ENCODE measurements at regions not wholly inside any gene's neighbourhood (a gene's known extent, or its start where the extent isn't known, plus 50 kb on each side); places are given as distances from the start of the nearest gene placed in this dataset.

DNA sequence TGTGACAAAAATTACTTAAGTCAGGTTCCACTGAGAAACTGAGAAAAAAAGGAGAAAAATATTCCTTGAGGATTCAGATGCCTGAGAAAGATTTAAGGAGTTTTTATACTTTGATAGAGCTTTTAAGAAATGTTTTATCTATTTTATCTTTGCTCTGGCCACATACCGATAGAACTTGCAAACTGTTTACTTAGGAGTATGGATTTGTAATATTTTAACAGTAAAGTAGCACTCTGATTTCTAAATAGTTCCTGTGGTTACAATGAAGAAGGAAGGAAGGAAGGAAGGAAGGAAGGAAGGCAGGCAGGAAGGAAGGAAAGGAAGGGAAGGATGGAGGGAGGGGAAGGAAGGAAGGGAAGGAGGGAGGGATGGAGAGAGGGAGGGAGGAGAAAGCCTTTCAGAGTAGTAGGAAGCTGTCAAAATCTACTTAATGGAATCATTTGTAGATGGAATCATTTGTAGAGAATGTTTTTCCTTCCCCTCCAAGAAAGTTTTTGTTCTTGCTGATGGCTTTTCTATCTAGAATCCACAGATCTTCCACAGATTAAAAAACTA is 489.0 kb upstream of the ANKRD30A start:
- DNase-seq (ENCODE audit: low spot score): no peak

DNA sequence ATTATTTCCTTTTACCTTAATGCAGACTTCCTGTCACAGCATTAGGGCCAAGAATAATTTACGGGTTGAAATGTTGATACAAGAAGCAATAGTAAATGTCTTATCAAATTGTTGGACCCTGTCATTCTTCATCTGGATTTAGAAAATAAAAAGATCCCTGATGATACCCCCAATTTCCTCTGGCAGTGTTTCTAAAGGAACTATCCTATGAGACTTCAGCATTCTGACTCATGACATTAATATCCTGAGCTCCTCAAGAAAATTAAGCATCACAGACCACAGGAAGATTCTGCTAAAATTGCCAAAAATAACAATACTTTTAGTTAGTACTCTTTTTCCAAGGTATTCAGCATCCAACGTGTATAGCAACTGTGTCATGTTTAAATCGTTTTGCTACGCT is 490.5 kb upstream of the ANKRD30A start:
- no peak for DNase-seq (ENCODE audit: low spot score)

DNA sequence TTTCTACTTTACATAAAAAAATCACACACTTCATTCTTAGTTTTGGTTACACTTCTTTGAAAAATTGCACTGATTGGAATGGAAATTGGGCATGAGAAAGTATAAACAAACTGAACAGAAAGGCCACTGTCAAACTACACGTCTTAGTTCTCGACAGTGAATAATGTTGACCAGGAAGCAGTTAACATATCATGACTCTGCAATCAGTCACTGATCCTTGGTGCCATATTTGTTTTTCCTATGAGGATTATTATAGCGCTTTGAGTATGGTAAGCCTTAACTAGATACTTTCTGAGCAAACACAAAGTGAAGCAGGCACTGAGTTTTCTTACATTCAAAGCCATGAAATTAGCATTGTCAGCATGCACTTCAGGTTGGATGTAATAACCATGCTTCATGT is 495.1 kb upstream of the ANKRD30A start:
- no peak for DNase-seq (ENCODE audit: low spot score)

DNA sequence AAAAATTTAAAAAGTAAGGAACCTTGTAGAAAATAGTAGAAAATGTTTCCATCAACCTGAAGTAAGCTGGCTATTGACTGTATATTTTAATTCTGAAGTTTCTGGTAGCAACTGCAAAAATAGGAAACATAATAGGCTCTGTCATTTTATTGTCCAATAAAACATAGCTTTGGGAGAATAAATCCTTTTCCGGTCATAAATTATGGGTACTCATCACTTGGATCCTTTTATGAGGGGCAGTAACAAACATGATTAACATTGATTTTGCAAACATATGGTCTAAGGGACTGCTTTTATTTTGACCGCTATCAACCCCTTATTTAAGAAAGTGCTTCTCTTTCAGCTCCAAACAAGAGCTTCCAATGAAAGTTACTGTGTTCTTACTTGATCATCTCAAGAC is 495.9 kb upstream of the ANKRD30A start:
- peak; percentile 5 for DNase-seq (ENCODE audit: low spot score)

DNA sequence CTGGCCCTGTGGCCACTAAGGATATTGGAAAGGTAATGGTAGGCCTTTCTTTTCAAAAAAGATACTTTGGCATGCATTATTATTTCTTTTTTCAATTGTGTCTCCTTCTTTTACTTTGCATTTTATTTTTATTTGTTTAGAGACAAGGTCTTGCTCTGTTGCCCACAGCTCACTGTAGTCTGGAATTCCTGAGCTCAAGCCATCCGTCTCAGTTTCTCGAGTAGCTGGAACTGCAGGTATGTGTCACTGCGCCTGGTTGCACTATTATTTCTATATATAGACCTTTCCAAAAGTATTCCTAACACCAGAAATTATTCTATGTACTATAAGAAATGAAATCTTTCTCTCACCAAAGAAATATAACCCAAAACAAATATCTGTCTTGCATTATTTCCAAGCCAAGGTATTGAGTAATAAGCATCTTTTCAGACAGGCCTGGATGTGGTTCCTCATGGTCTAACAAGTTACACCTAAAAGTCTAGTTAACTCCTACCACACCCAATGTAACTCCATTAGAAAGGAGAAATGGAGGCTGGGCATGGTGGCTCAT is 500.8 kb upstream of the ANKRD30A start:
- no peak for DNase-seq (ENCODE audit: low spot score)

DNA sequence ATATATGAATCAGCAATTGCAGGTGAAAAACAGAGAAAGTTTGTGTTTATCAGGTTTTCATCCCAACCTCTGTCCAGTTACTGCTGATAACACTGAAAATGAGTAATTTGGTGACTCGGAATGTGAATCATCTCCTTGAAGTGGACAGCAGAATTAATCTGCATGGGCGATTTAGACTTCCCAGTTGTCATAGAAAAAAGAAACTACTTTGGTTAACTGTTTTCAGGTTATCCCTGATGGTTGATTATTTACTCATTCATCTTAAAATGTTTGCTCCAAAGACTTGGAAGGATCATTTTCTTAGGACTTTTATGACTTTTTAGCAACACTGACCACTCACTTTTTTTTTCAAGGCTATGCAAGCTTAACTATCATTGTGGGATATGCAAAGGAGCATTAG is 504.1 kb upstream of the ANKRD30A start:
- DNase-seq (ENCODE audit: low spot score): no peak

DNA sequence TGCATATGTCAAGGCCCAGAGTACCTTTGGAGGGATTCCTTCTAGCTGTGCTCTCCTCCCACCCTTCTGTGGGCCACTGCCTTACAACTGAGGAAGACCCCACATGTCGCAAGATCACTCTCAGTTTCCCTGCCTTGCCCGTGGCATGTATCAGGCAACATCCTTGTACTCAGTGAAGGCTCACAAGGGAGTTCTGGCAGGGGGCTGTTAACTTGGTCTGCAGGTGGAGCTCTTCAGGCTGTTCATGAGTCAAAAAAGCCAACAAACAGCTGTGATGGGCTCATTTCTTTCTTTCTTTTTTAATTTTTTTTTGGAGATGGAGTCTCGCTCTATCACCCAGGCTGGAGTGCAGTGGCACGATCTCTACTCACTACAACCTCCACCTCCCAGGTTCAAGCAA is 513.0 kb upstream of the ANKRD30A start:
- no peak for DNase-seq (ENCODE audit: low spot score)

DNA sequence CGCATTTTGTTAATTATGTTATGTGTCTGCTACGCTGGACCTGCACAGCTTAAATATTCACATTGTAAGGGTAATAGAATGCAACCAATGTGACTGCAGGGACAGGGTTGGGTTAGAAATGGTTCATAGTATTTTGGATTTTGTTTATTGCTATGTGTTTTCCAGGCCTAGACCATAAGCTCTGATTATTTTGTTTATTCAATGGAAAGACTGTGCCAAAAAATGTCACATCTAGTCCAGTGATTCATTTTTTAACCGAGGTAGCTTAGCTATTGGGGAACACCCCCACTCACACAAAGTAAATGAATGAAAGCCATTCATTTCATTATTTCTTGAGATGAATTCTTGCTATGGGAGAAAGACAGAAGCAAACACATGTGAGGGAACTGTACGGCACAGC is 516.5 kb upstream of the ANKRD30A start:
- no peak for DNase-seq (ENCODE audit: low spot score)

DNA sequence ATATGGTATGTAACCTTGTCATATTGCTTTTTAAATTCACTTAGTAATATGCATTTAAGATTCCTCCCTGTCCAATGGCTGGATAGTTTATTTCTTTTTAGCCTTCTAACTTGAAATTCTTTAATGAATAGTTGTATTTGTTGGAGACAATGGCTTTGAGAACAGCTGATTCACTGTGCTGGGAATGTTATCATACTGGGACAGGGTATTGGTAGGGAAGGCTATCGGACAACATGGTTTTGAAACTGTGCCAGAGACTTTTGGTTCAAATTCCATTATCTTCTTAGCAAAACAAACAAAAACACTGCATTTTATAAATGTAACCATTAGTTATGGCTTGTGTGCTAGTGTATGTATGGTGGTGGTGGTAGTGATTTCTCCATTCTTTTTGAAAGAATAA is 517.1 kb upstream of the ANKRD30A start:
- no peak for DNase-seq (ENCODE audit: low spot score)

DNA sequence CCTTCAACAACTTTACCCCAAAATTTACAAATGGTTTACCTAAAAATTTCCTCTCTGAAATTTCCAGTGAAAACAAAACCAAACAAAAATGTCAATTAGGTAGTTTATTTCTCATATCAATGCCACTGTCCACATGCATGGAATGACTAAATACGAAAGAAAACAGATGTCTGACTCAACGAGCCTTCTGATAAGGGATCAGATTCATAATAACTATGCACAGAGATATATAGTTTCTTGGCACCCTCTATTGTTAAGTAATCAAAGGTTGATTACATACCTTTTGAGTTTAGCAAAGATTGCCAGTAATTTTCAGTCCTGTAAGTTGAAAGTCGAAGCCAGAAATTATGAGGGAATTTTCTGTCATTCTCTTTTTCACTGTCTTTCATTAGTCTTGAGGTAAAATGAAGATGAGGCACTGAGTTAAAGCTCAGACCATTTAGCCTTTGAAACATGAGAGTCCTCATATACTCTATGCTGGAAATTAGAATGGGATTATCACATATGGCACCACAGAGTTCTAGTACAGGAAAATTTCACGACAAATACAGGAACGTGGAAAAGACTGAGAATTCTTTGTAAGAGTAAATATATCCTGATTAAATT is 519.1 kb upstream of the ANKRD30A start:
- peak; percentile 29 for DNase-seq (ENCODE audit: low spot score)

DNA sequence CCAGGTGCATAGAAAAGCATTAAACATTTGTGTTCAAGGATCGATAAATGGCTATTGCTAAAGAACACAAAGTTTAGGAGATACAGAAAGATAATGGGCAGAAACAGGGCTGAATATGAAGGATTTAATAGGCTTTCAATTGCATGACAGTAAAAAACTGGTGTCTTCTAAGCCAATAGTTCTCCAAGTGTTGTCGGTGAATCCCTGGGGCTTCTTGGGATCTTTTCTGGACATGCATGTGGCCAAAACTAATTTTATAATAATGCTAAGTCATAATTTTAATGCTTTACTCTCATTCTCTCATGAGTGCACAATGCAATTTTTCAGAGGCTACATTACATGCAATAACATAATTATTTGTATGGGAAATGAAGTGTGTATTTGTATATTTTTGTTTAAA is 521.1 kb upstream of the ANKRD30A start:
- no peak for DNase-seq (ENCODE audit: low spot score)

DNA sequence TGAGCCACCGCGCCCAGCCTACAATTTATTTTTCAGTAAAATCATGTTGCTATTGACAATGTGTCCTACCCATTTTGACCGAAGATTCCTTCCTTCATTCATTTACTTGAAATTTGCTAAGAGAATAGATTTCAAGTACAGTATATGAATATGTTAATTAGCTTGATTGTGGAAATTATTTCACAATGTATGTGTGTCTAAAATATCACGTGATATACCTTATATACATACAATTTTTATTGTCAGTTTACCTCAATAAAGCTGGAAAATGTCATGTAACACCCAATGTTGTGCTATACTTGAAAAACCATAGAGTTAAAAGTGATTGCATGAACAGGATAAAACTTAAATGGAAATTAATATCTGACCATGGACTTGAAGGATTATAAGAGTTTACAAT is 521.7 kb upstream of the ANKRD30A start:
- DNase-seq (ENCODE audit: low spot score): no peak

DNA sequence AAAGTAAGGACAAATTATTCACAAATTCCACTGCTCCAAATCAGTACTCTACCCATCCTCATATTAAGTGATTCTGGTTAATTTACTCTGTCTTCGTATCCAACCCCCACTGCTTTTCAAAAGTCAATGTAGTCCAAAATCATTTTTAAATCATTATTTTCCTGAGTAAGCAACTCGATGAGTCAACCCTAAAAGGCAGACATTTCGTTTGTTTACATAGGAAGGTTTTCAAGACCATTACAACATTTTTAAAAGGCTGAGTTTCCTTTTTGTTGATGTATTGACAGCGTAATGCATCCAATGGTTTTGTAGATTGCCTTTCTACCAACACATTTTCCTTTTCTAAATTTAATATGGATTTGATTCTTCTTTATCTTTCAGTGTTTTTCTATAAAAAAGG is 523.0 kb upstream of the ANKRD30A start:
- no peak for DNase-seq (ENCODE audit: low spot score)

DNA sequence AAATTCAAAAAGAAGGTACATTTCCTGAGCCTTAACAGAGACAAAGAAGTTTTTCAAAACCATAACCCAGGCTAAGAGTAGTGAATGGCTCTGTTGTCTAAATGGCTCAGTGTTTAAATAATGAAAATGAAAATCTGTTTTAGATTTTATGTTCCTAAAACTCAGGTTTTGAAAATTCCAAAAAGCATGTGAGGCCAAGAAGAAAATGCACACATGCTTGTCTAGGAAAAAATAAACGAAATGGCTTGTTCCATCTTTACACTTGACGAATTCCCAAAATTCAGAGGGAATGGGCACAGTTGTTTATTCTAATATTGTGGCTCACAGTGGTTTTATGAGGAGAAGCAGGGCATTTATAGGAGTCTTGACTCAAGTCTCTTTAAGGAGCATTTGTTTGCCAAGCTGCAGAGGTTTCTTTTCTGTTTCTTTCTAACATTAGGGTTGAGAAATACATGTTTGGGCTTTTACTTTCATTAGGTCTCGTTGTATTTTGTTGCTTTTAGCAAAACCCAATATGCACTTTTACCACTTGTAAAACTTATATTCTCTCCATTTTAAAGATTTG is 527.6 kb upstream of the ANKRD30A start:
- no peak for DNase-seq (ENCODE audit: low spot score)

DNA sequence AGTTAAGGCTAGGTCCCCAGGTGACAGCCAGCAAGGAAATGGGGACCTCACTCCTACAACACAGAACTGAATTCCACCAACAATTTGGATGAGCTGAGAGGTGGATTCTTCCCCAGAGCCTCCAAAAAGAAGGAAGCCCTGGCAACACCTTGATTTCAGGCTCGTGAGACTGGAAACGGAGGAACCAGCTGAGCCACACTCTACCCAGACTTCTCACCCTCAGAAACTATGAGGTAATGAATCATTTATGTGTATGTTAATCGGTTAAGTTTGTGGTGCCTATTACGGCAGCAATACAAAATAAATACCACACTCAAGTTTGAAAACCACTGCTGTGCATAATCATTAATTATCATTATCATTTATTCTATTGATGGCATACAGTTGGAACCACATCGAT is 532.4 kb upstream of the ANKRD30A start:
- DNase-seq (ENCODE audit: low spot score): no peak

DNA sequence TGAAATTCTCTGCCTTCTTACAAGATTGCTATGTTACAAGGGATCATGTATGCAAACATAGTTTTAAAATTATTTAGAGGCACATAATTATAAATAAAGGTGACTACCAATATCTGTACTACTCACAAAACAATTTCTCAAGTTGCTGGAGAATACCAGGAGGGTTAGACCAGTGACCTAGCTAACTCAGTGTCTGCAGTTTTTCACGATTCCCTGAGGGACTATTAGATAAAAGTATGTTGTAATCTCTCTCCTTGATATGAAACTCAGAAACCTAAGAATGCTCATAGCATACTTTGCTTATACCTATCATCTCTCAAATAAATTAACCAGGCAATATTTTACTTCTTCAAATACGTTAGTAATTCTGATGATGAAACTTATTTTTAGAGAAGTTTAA is 534.0 kb upstream of the ANKRD30A start:
- DNase-seq (ENCODE audit: low spot score): no peak

DNA sequence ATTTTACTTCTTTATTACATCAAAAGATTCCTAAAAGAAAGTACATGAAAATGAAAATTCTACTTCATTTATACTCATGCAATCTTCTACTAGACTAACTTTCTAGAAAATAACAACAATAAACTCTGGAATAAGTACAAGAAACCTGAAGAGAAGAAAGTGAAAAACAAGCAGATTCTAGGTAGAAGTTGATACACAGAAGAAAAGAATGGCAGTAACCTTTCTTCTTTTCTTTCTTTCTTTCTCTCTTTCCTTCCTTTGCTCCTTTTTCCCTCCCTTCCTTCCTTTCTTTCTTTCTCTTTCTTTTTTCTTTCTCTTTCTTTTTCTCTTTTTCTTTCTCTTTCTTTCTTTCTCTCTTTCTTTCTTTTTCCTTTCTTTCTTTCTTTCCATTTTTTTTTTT is 541.7 kb upstream of the ANKRD30A start:
- no peak for DNase-seq (ENCODE audit: low spot score)

DNA sequence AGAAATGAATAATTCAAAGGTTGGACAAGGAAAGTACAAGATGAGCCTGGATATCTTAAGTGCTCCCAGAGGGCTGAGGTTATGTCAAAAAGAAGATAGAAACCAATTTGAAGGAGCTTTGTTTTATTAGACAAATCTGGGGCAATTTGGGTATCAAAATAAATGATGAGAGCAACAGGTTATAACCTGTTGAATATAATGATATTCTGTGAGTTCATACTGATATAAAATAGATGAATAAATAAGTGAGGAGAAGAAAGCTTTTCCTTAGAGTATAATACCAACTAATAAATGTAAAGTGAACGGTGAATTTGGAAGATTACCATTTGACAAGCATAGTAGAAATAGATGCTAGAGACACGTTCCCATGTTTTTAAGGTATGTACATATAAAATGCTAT is 544.2 kb upstream of the ANKRD30A start:
- no peak for DNase-seq (ENCODE audit: low spot score)

DNA sequence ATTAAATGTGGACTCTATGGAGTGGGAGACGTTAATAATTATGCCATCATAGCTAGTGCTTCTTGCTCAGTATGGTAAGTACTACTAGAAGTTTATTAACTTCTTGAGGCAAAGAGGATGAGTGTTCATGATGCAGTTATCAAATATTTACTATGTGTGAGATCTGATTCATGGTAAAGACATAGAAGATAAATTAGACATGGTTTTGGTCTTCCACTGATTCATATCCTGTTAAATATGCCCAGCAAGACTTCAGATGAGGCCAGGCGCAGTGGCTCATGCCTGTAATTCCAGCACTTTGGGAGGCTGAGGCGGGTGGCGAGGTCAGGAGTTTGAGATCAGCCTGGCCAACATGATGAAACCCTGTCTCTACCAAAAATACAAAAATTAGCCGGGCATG is 547.1 kb upstream of the ANKRD30A start:
- no peak for DNase-seq (ENCODE audit: low spot score)

DNA sequence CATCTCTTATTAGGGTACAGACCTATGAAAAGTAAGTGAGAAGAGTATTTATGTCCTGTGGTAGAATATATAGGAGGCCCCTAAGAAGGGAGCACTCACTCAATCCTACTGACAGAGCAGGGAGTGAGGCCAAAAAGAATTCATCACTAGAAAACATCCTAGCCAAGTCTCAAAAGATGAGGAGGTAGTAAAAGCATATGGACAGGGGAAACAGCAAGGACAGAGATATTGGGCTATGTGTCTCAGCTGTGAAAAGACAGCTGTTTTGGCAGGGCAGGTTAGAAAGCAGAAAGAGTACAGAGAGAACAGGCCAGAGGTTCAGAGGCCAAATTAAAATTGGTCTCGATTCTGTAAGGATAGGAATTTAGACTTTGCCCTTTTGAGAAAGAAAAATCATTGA is 548.3 kb upstream of the ANKRD30A start:
- no peak for DNase-seq (ENCODE audit: low spot score)

DNA sequence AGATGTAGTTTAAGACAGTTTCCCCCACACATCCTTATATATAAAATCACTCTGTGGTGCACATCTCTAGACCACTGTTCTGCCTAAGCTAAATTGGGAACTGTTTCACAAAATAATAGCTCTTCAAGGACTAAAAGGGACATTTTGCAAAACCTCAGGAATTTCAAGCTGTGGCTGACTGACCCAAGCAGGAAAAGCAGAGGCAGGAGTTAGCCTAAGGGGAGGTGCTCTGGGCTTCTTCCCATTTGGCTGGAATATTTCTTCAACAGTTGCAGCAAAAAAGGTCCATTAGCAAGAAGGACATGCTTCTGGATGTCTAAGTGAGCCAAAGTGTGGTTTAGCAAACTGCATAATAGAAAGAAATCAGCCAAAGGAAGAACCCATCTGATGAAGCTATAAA is 551.2 kb upstream of the ANKRD30A start:
- no peak for DNase-seq (ENCODE audit: low spot score)

DNA sequence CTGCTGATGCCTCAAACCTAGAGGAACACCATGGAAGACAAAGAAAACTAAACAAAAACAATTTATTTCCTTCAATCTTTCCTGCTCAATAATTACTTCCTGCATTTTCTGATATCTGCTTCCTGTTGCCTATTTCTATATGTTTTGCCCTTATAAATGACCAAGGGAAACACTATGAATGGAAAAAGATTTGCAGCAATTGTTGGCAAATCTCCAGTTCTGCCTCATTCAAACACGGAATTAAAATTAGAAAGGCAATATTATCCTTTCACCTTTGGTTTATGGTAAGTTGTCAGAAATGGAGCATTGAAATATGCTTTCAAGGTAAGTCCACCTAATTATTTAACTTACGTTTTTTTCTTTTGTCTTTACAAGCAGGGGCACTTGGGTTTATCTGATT is 552.2 kb upstream of the ANKRD30A start:
- no peak for DNase-seq (ENCODE audit: low spot score)

DNA sequence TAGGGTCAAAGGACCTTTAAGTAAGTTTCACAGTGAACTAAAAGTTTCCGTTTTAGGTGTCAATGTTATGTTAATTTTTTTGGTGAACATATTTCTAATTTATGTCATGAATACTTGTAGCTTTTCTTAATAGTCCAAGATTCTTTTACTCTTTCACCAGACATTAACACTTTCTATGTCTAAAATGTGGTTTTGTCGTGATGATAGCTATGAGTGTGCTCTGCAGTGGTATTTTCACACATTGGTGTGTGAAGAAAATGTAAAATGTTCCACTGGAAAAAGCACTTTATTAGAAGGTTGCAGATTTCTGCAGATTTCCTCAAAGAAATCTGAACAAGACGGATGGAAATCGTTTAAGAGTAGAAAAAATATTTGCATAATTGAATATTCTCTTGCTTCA is 561.0 kb upstream of the ANKRD30A start:
- no peak for DNase-seq (ENCODE audit: low spot score)
